IMR-90 (cell line): ENCODE measurements at regions not wholly inside any gene's neighbourhood (a gene's known extent, or its start where the extent isn't known, plus 50 kb on each side); places are given as distances from the start of the nearest gene placed in this dataset.

ENCODE experiments used
- ATAC-seq: fragments of 200-7000 bp; cut with Tn5 transposase; 2 replicates; pipeline ENCODE4 v1.9.1; 2020; ENCODE audit warnings: low read depth, mild to moderate bottlenecking, moderate library complexity
- BruUV-seq: library from RNA; stranded (reverse); fragments of 400-500 nt; replicated peaks from 2 replicates; lab custom pipeline; 2021; lab: Mats Ljungman, UMichigan
- CTCF ChIA-PET: fragments of 300-600 bp; formaldehyde crosslinking; extraction: SDS; loops from one replicate; lab custom pipeline; 2021; ENCODE audit warnings: antibody characterized with exemption; lab: Yijun Ruan, JAX
- POLR2A ChIA-PET: fragments of 300-600 bp; sonication (Branson Sonifier 250); formaldehyde crosslinking; loops from one replicate; lab custom pipeline; 2022; ENCODE audit warnings: antibody characterized with exemption; ENCODE audit not compliant: unreplicated experiment; lab: Charles Lee
- DNase-seq: peaks from one replicate; pipeline ENCODE4 v3.0.0; 2013
- H2AFZ ChIP-seq: replicated peaks from 2 replicates; pipeline ENCODE3; 2013; ENCODE audit warnings: low read length, mild to moderate bottlenecking; ENCODE audit not compliant: poor library complexity
- H2AK5ac ChIP-seq: 2 replicates; pipeline ENCODE4 v1.6.1; 2013; ENCODE audit warnings: low read depth, low read length, inconsistent platforms
- H2AK9ac ChIP-seq: replicated peaks from 2 replicates; pipeline ENCODE3; 2013; ENCODE audit warnings: mild to moderate bottlenecking, low read depth, low read length, moderate library complexity; ENCODE audit not compliant: poor library complexity
- H2BK120ac ChIP-seq: 2 replicates; pipeline ENCODE4 v1.6.1; 2013; ENCODE audit warnings: low read depth, low read length, inconsistent platforms
- H2BK15ac ChIP-seq: 3 replicates; pipeline ENCODE4 v1.6.1; 2013; ENCODE audit warnings: low read depth, low read length, inconsistent platforms
- H2BK20ac ChIP-seq: 2 replicates; pipeline ENCODE4 v1.6.1; 2013; ENCODE audit warnings: low read depth, mild to moderate bottlenecking, inconsistent platforms, low read length, moderate library complexity
- H2BK5ac ChIP-seq: 2 replicates; pipeline ENCODE4 v1.6.1; 2013; ENCODE audit warnings: mild to moderate bottlenecking, low read depth, low read length, inconsistent platforms; ENCODE audit not compliant: poor library complexity, severe bottlenecking
- H3K14ac ChIP-seq: replicated peaks from 2 replicates; pipeline ENCODE4 v1.6.1; 2013; ENCODE audit warnings: low read depth, low read length, inconsistent platforms
- H3K18ac ChIP-seq: 2 replicates; pipeline ENCODE4 v1.6.1; 2013; ENCODE audit warnings: low read depth, low read length, control low read depth
- H3K23ac ChIP-seq: 2 replicates; pipeline ENCODE4 v1.6.1; 2013; ENCODE audit warnings: low read depth, low read length, inconsistent platforms
- H3K27ac ChIP-seq: 2 replicates; pipeline ENCODE4 v1.5.1; 2013; ENCODE audit warnings: mild to moderate bottlenecking, control low read depth, low read length; ENCODE audit not compliant: insufficient read depth
- H3K27me3 ChIP-seq: 2 replicates; pipeline ENCODE4 v1.6.1; 2013; ENCODE audit warnings: low read length; ENCODE audit not compliant: control insufficient read depth, insufficient read depth
- H3K36me3 ChIP-seq: 2 replicates; pipeline ENCODE4 v1.6.1; 2013; ENCODE audit warnings: low read length, mixed read lengths; ENCODE audit not compliant: control insufficient read depth, insufficient read depth
- H3K4ac ChIP-seq: 2 replicates; pipeline ENCODE4 v1.6.1; 2013; ENCODE audit warnings: low read depth, low read length, inconsistent platforms
- H3K4me1 ChIP-seq: 2 replicates; pipeline ENCODE4 v1.6.1; 2013; ENCODE audit warnings: low read length, mixed read lengths; ENCODE audit not compliant: control insufficient read depth, insufficient read depth
- H3K4me2 ChIP-seq: 2 replicates; pipeline ENCODE4 v1.6.1; 2013; ENCODE audit warnings: low read depth, mild to moderate bottlenecking, control low read depth, low read length, moderate library complexity
- H3K4me3 ChIP-seq: 2 replicates; pipeline ENCODE4 v1.5.1; 2013; ENCODE audit warnings: low read depth, mild to moderate bottlenecking, control low read depth, low read length, moderate library complexity; ENCODE audit not compliant: insufficient read depth
- H3K56ac ChIP-seq: 2 replicates; pipeline ENCODE4 v1.6.1; 2013; ENCODE audit warnings: low read length, inconsistent platforms; ENCODE audit not compliant: insufficient read depth; ENCODE audit errors: extremely low read depth
- H3K79me1 ChIP-seq, 2 experiments: 2 replicates each; pipeline ENCODE4 v1.6.1; 2013; ENCODE audit warnings: low read length in 2 of 2, inconsistent platforms in 1 of 2, low read depth in 1 of 2
- H3K9ac ChIP-seq: 2 replicates; pipeline ENCODE4 v1.6.1; 2013; ENCODE audit warnings: low read depth, low read length, control low read depth
- H3K9me1 ChIP-seq: 2 replicates; pipeline ENCODE4 v1.6.1; 2013; ENCODE audit warnings: low read length, inconsistent platforms; ENCODE audit not compliant: insufficient read depth
- H3K9me3 ChIP-seq: 2 replicates; pipeline ENCODE4 v1.6.1; 2013; ENCODE audit warnings: low read length; ENCODE audit not compliant: control insufficient read depth, insufficient read depth
- H4K20me1 ChIP-seq: 2 replicates; pipeline ENCODE4 v1.6.1; 2013; ENCODE audit warnings: low read length, inconsistent platforms; ENCODE audit not compliant: insufficient read depth
- H4K5ac ChIP-seq: 2 replicates; pipeline ENCODE4 v1.6.1; 2013; ENCODE audit warnings: mild to moderate bottlenecking, low read depth, low read length, control low read depth
- H4K8ac ChIP-seq, 2 experiments: 2 replicates each; pipeline ENCODE4 v1.6.1; 2013; ENCODE audit warnings: low read depth in 2 of 2, low read length in 2 of 2, control low read depth in 1 of 2, inconsistent platforms in 1 of 2
- H4K91ac ChIP-seq: 2 replicates; pipeline ENCODE4 v1.6.1; 2013; ENCODE audit warnings: low read depth, low read length, inconsistent platforms; ENCODE audit not compliant: insufficient read depth
- CHD1 ChIP-seq: IDR thresholded peaks from 2 replicates; pipeline ENCODE4 v1.6.1; 2012; ENCODE audit warnings: low read depth, low read length, improper control_type of control experiment
- FOS ChIP-seq: fragments of 150-350 bp; IDR thresholded peaks from 2 replicates; pipeline ENCODE4 v1.6.1; 2016; ENCODE audit warnings: low read depth, low read length
- MAFK ChIP-seq: IDR thresholded peaks from 2 replicates; pipeline ENCODE4 v1.6.1; 2012; ENCODE audit warnings: low read depth, low read length, improper control_type of control experiment
- MXI1 ChIP-seq: IDR thresholded peaks from 2 replicates; pipeline ENCODE4 v1.6.1; 2012; ENCODE audit warnings: low read depth, mild to moderate bottlenecking, low read length, moderate library complexity, borderline replicate concordance
- RAD21 ChIP-seq: IDR thresholded peaks from 2 replicates; pipeline ENCODE4 v1.6.1; 2012; ENCODE audit warnings: low read length, improper control_type of control experiment
- RFX5 ChIP-seq: IDR thresholded peaks from 2 replicates; pipeline ENCODE4 v1.8.0; 2012; ENCODE audit warnings: low read depth, mild to moderate bottlenecking, low read length, moderate library complexity
- USF2 ChIP-seq: fragments of 150-350 bp; IDR thresholded peaks from 2 replicates; pipeline ENCODE4 v1.6.1; 2017; ENCODE audit warnings: mild to moderate bottlenecking, antibody characterized with exemption, low read length, low read depth
- WGBS, 2 experiments: methylation state at CpG; one replicate each; pipeline versions ENCODE4 v1.1.5 to v1.1.7; 2013; ENCODE audit warnings: missing lambda C conversion rate in 2 of 2; ENCODE audit not compliant: insufficient read length in 1 of 2; ENCODE audit errors: extremely low coverage in 2 of 2; 5-methylcytosine and 5-hydroxymethylcytosine counted together
- dilution Hi-C: fragments of 300-500 bp; cut with HindIII; formaldehyde crosslinking; loops from one replicate; pipeline ENCODE4 v1.14.3; 2018; ENCODE audit warnings: low sequenced_read_pairs; ENCODE audit not compliant: unreplicated experiment
- in situ Hi-C: fragments of 300-500 bp; cut with MboI; formaldehyde crosslinking; loops from 3 replicates; pipeline ENCODE4 v1.14.3; 2019; ENCODE audit warnings: low sequenced_read_pairs, inconsistent platforms, mixed read lengths
- intact Hi-C: fragments of 100-400 bp; cut with micrococcal nuclease; formaldehyde crosslinking; loops from 2 replicates; pipeline ENCODE4 v1.10.0; 2022

- Histone ChIP-seq H3K4ac (no peak overlapping the region), H3K56ac (no peak overlapping the region), H3K79me1 (no peaks in the 10 kb centered on the region), H3K4me3 (no peak overlapping the region), H2BK5ac (no peak overlapping the region), H4K8ac (no peak overlapping the region), H4K5ac (no peak overlapping the region), H3K9ac (no peak overlapping the region), H3K23ac (no peak overlapping the region), H2AK9ac (no peak overlapping the region), H3K4me1 (no peaks in the 10 kb centered on the region), H2BK15ac (no peak overlapping the region), H4K91ac (no peak overlapping the region), H3K27ac (no peak overlapping the region), H3K36me3 (no peaks in the 10 kb centered on the region), H3K9me1 (no peaks in the 10 kb centered on the region), H2AFZ (no peak overlapping the region), H2AK5ac (no peak overlapping the region), H4K20me1 (no peaks in the 10 kb centered on the region), H3K4me2 (no peak overlapping the region), H3K14ac (no peak overlapping the region), H3K18ac (no peak overlapping the region), H2BK120ac (no peak overlapping the region), H2BK20ac (no peak overlapping the region), H3K27me3 (no peaks in the 10 kb centered on the region), H3K9me3 (0 out of 2 replicates have a peak, but pooled peaks cover 4% of the 10 kb centered on the region)
- ATAC-seq = no peak
- intact Hi-C loops (no loop called here), in situ Hi-C loops (no loop called here), dilution Hi-C loops (no loop called here)
- POLR2A ChIA-PET = interaction anchor here (0.6 kb wide), 2 partner anchors 327 to 489 kb away, joined by 3 to 5 read pairs; no protein-coding TSS in a partner anchor
- CTCF ChIA-PET = no interaction called here
- BruUV-seq = no TSS peak
- no CpG with 5 or more reads among the region's 5 CpGs for WGBS, 2 experiments
- DNase-seq = no peak
- TF ChIP-seq CHD1 = no peak
- TF ChIP-seq MXI1 = no peak
- TF ChIP-seq USF2 = no peak
- TF ChIP-seq FOS = no peak
- TF ChIP-seq MAFK = no peak
- no peak for TF ChIP-seq RAD21
- no peak for TF ChIP-seq RFX5
These were observed 594.8 kb upstream of the GRM7 start for GRCh38 chr3:6266135-6266534.
